MCF 10A (cell line): ENCODE measurements at regions not wholly inside any gene's neighbourhood (a gene's known extent, or its start where the extent isn't known, plus 50 kb on each side); places are given as distances from the start of the nearest gene placed in this dataset.

Experiments
- BruUV-seq: library from RNA; stranded (reverse); fragments of 400-500 nt; replicated peaks from 2 replicates; lab custom pipeline; 2021; lab: Mats Ljungman, UMichigan
- CTCF ChIA-PET: fragments of 300-600 bp; sonication (Branson Sonifier 250); formaldehyde crosslinking; extraction: SDS; loops from one replicate; lab custom pipeline; 2021; ENCODE audit warnings: antibody characterized with exemption, inconsistent platforms; lab: Yijun Ruan, JAX
- POLR2A ChIA-PET: fragments of 300-600, 350-650 bp; sonication (Branson Sonifier 250); formaldehyde crosslinking; extraction: SDS; loops from one replicate; lab custom pipeline; 2020; ENCODE audit warnings: antibody characterized with exemption, inconsistent platforms; lab: Yijun Ruan, JAX
- DNase-seq: peaks from one replicate; pipeline ENCODE4 v3.0.0-alpha.2; 2018; ENCODE audit not compliant: unreplicated experiment
- H3K27ac Mint-ChIP-seq: one replicate; pipeline ENCODE4 v1.8.0; 2022; ENCODE audit warnings: mild to moderate bottlenecking, low read depth, mixed read lengths; ENCODE audit not compliant: unreplicated experiment
- H3K27me3 Mint-ChIP-seq: one replicate; pipeline ENCODE4 v1.8.0; 2022; ENCODE audit warnings: mixed read lengths; ENCODE audit not compliant: insufficient read depth, unreplicated experiment
- H3K36me3 Mint-ChIP-seq: one replicate; pipeline ENCODE4 v1.8.0; 2022; ENCODE audit warnings: mild to moderate bottlenecking, moderate library complexity, mixed read lengths; ENCODE audit not compliant: insufficient read depth, unreplicated experiment
- H3K4me1 Mint-ChIP-seq: one replicate; pipeline ENCODE4 v1.8.0; 2022; ENCODE audit warnings: mixed read lengths; ENCODE audit not compliant: insufficient read depth, unreplicated experiment
- H3K4me3 Mint-ChIP-seq: one replicate; pipeline ENCODE4 v1.8.0; 2022; ENCODE audit warnings: mild to moderate bottlenecking, moderate library complexity, mixed read lengths; ENCODE audit not compliant: unreplicated experiment
- H3K9me3 Mint-ChIP-seq: one replicate; pipeline ENCODE4 v1.8.0; 2022; ENCODE audit warnings: mixed read lengths; ENCODE audit not compliant: unreplicated experiment
- CTCF ChIP-seq: fragments of 200-600 bp; IDR thresholded peaks from one replicate; pipeline ENCODE4 v1.8.0; 2022; ENCODE audit warnings: antibody characterized with exemption, mild to moderate bottlenecking; ENCODE audit not compliant: unreplicated experiment
- intact Hi-C: fragments of 100-400 bp; cut with micrococcal nuclease; formaldehyde crosslinking; loops from 2 replicates; pipeline ENCODE4 v1.14.1; 2022

GRCh38 chr6:105994591-105995390 is 91.3 kb upstream of the PRDM1 start:
- peak overlapping the region; percentile 30 for H3K27ac Mint-ChIP-seq
- DNase-seq, result peak; percentile 72
- intact Hi-C loops, result loop anchor here (5.0 kb wide), 2 partner anchors 93 to 392 kb away; partner anchors contain the start of gene PRDM1

GRCh38 chr6:105994118-105994590 is 92.0 kb upstream of the PRDM1 start:
- peak overlapping the region; percentile 85 for H3K4me3 Mint-ChIP-seq
- no peak for TF ChIP-seq CTCF
- intact Hi-C loops, result loop anchor here (5.0 kb wide), 2 partner anchors 93 to 392 kb away; partner anchors contain the start of gene PRDM1
- POLR2A ChIA-PET, result interaction anchor here (0.6 to 3.0 kb wide), 5 partner anchors 75 to 252 kb away, joined by 3 to 41 read pairs (median 3); partner anchors contain the start of gene PRDM1
- no peaks in the 10 kb centered on the region for H3K27me3 Mint-ChIP-seq
- H3K4me1 Mint-ChIP-seq, result peaks cover 25% of the 10 kb centered on the region
- H3K27ac Mint-ChIP-seq, result peak overlapping the region; percentile 30
- CTCF ChIA-PET, result interaction anchor here (0.5 to 1.0 kb wide), 3 partner anchors 14 to 426 kb away, joined by 3 read pairs; no protein-coding TSS in a partner anchor
- no peaks in the 10 kb centered on the region for H3K36me3 Mint-ChIP-seq
- no peaks in the 10 kb centered on the region for H3K9me3 Mint-ChIP-seq
- no peak for DNase-seq
- no TSS peak for BruUV-seq

More at GRCh38 chr6:105994591-105995390, 91.3 kb upstream of the PRDM1 start:
- peak overlapping the region; percentile 85 for H3K4me3 Mint-ChIP-seq
- no peak for TF ChIP-seq CTCF
- H3K36me3 Mint-ChIP-seq, result no peaks in the 10 kb centered on the region
- H3K9me3 Mint-ChIP-seq, result no peaks in the 10 kb centered on the region
- ChIA-PET POLR2A (interaction anchor here (0.6 to 3.0 kb wide), 10 partner anchors 15 to 1010 kb away, joined by 3 to 41 read pairs (median 4); partner anchors contain the start of gene PRDM1), CTCF (interaction anchor here (0.5 to 1.0 kb wide), 5 partner anchors 15 to 439 kb away, joined by 3 to 4 read pairs (median 3); no protein-coding TSS in a partner anchor)
- peaks cover 25% of the 10 kb centered on the region for H3K4me1 Mint-ChIP-seq
- TSS peak; percentile 45 for BruUV-seq
- no peaks in the 10 kb centered on the region for H3K27me3 Mint-ChIP-seq

GRCh38 chr6:105993341-105994117 is 92.6 kb upstream of the PRDM1 start:
- intact Hi-C loops, result loop anchor here (5.0 kb wide), 2 partner anchors 94 to 391 kb away; partner anchors contain the start of gene PRDM1
- Mint-ChIP-seq H3K4me3 (peak overlapping the region; percentile 85), H3K9me3 (no peaks in the 10 kb centered on the region), H3K36me3 (no peaks in the 10 kb centered on the region), H3K27ac (no peak overlapping the region), H3K4me1 (peaks cover 25% of the 10 kb centered on the region), H3K27me3 (no peaks in the 10 kb centered on the region)
- ChIA-PET CTCF (interaction anchor here (0.5 to 2.2 kb wide), 9 partner anchors 91 to 560 kb away, joined by 3 to 12 read pairs (median 4); partner anchors contain the start of gene PRDM1), POLR2A (interaction anchor here (0.6 to 3.0 kb wide), 10 partner anchors 8 to 392 kb away, joined by 3 to 41 read pairs (median 4); partner anchors contain the start of gene PRDM1)
- DNase-seq, result no peak
- BruUV-seq, result no TSS peak
- TF ChIP-seq CTCF, result no peak
